Activated CD4-positive, alpha-beta memory T cell treated with anti-CD3 and anti-CD28 coated beads, Interleukin-2, amount 10 ng/mL, durations not matched to agents 7 days and 5 days (primary cell): ENCODE measurements at regions not wholly inside any gene's neighbourhood (a gene's known extent, or its start where the extent isn't known, plus 50 kb on each side); places are given as distances from the start of the nearest gene placed in this dataset.
"Not testable (repeated sequence)": the region's sequence is repeated elsewhere in the genome, so short reads cannot be mapped to it uniquely, and the experiment has no call there.

ENCODE experiments used
- CTCF ChIA-PET: fragments of 350-600 bp; sonication (Branson Sonifier 250); formaldehyde crosslinking; loops from one replicate; lab custom pipeline; 2021; ENCODE audit warnings: antibody characterized with exemption, inconsistent platforms; lab: Charles Lee
- POLR2A ChIA-PET: fragments of 350-600 bp; sonication (Branson Sonifier 250); formaldehyde crosslinking; loops from one replicate; lab custom pipeline; 2021; ENCODE audit warnings: antibody characterized with exemption; lab: Charles Lee
- DNase-seq: peaks from one replicate; pipeline ENCODE4 v3.0.0-alpha.2; 2020
- H3K27ac Mint-ChIP-seq: one replicate; pipeline ENCODE4 v1.8.0; 2021; ENCODE audit warnings: mild to moderate bottlenecking, mixed read lengths
- H3K27me3 Mint-ChIP-seq: one replicate; pipeline ENCODE4 v1.8.0; 2021; ENCODE audit warnings: mixed read lengths
- H3K36me3 Mint-ChIP-seq: one replicate; pipeline ENCODE4 v1.8.0; 2021; ENCODE audit warnings: low read depth, mixed read lengths
- H3K4me1 Mint-ChIP-seq: one replicate; pipeline ENCODE4 v1.8.0; 2021; ENCODE audit warnings: mixed read lengths
- H3K4me3 Mint-ChIP-seq: one replicate; pipeline ENCODE4 v1.8.0; 2021; ENCODE audit warnings: mild to moderate bottlenecking, mixed read lengths
- H3K9me3 Mint-ChIP-seq: one replicate; pipeline ENCODE4 v1.8.0; 2021; ENCODE audit warnings: mixed read lengths

- POLR2A ChIA-PET, result no interaction called here
- Mint-ChIP-seq H3K27me3 (no peaks in the 10 kb centered on the region), H3K9me3 (peaks cover 4% of the 10 kb centered on the region), H3K4me3 (no peak overlapping the region), H3K27ac (no peak overlapping the region), H3K36me3 (no peaks in the 10 kb centered on the region), H3K4me1 (no peaks in the 10 kb centered on the region)
- CTCF ChIA-PET, result no interaction called here
- DNase-seq, result no peak
Measured at GRCh38 chr3:146770301-146770700, 165.2 kb upstream of the PLSCR5 start.

- CTCF ChIA-PET, result no interaction called here
- no peaks in the 10 kb centered on the region for H3K27me3 Mint-ChIP-seq
- no peaks in the 10 kb centered on the region for H3K36me3 Mint-ChIP-seq
- no peak overlapping the region for H3K4me3 Mint-ChIP-seq
- no peaks in the 10 kb centered on the region for H3K4me1 Mint-ChIP-seq
- H3K27ac Mint-ChIP-seq, result no peak overlapping the region
- no peak for DNase-seq
- H3K9me3 Mint-ChIP-seq, result no peaks in the 10 kb centered on the region
- POLR2A ChIA-PET, result no interaction called here
Measured at GRCh38 chr3:146757759-146758158, 152.6 kb upstream of the PLSCR5 start.

GRCh38 chr3:146750196-146750595 is 145.1 kb upstream of the PLSCR5 start:
- no peak for DNase-seq
- ChIA-PET CTCF (no interaction called here), POLR2A (no interaction called here)
- Mint-ChIP-seq H3K27me3 (no peaks in the 10 kb centered on the region), H3K27ac (no peak overlapping the region), H3K9me3 (peaks cover 2% of the 10 kb centered on the region), H3K36me3 (no peaks in the 10 kb centered on the region), H3K4me1 (no peaks in the 10 kb centered on the region), H3K4me3 (no peak overlapping the region)

- Mint-ChIP-seq H3K4me3 (no peak overlapping the region), H3K4me1 (no peaks in the 10 kb centered on the region), H3K27ac (no peak overlapping the region), H3K9me3 (peaks cover 2% of the 10 kb centered on the region), H3K36me3 (no peaks in the 10 kb centered on the region), H3K27me3 (no peaks in the 10 kb centered on the region)
- ChIA-PET CTCF (no interaction called here), POLR2A (no interaction called here)
- DNase-seq, result no peak
Measured at GRCh38 chr3:146747928-146748327, 142.8 kb upstream of the PLSCR5 start.

GRCh38 chr3:146747051-146747450 is 141.9 kb upstream of the PLSCR5 start:
- no peak for DNase-seq
- ChIA-PET POLR2A (no interaction called here), CTCF (no interaction called here)
- Mint-ChIP-seq H3K27me3 (no peaks in the 10 kb centered on the region), H3K9me3 (peaks cover 2% of the 10 kb centered on the region), H3K36me3 (no peaks in the 10 kb centered on the region), H3K27ac (no peak overlapping the region), H3K4me3 (no peak overlapping the region), H3K4me1 (no peaks in the 10 kb centered on the region)

- no peaks in the 10 kb centered on the region for H3K4me1 Mint-ChIP-seq
- H3K27ac Mint-ChIP-seq, result no peak overlapping the region
- no peak overlapping the region for H3K4me3 Mint-ChIP-seq
- no peaks in the 10 kb centered on the region for H3K36me3 Mint-ChIP-seq
- no peak for DNase-seq
- no peaks in the 10 kb centered on the region for H3K27me3 Mint-ChIP-seq
- CTCF ChIA-PET, result no interaction called here
- peaks cover 2% of the 10 kb centered on the region for H3K9me3 Mint-ChIP-seq
- POLR2A ChIA-PET, result no interaction called here
Measured at GRCh38 chr3:146746190-146746589, 141.0 kb upstream of the PLSCR5 start.

DNA sequence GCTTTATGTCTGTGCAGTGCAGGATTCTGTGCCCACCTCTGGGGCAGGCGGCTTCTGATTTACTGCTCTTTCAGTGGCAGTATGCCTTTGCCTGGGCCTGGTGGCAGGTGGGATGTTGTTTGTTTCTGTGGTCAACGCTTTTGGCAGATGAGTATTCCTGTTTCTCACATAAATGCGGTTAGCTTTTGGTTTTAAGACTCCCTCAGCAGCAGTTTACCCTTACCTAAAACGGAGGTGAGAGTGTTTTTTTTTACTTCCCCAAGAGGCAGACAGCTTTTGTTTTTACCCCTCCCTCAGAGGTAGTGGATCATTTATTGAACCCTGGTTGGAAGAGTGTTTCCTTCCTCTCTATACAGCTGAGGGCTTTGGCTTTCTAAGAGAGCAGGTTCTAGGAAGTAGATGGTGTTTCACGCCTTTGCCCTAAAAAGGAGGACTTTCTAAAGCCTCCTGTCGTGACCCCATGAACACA is 134.1 kb upstream of the PLSCR5 start:
- no peaks in the 10 kb centered on the region for H3K36me3 Mint-ChIP-seq
- no peaks in the 10 kb centered on the region for H3K4me1 Mint-ChIP-seq
- CTCF ChIA-PET, result no interaction called here
- DNase-seq, result no peak
- H3K27ac Mint-ChIP-seq, result no peak overlapping the region
- H3K27me3 Mint-ChIP-seq, result no peaks in the 10 kb centered on the region
- H3K4me3 Mint-ChIP-seq, result no peak overlapping the region
- POLR2A ChIA-PET, result no interaction called here
- no peaks in the 10 kb centered on the region for H3K9me3 Mint-ChIP-seq

DNA sequence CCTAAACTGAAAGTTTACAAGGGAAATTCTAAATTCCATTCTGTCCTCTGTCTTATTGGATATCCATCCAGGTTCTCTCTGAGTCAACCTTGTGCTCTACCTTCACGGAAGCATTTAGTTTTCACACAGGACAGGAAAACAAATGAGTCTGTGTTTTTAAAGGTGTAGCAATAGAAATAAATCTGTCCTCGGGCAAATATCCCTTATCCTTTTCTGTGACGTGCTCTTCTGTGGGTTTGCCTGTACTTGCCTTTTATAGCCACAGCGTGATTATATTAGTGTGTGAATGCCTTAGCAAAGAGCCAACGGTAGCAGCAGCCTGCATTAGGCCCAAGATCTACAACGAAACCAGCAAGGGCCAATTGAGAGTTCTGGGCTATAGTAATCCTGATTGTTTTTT is 127.2 kb upstream of the PLSCR5 start:
- H3K27me3 Mint-ChIP-seq, result no peaks in the 10 kb centered on the region
- no peak overlapping the region for H3K4me3 Mint-ChIP-seq
- no peak for DNase-seq
- POLR2A ChIA-PET, result no interaction called here
- no peaks in the 10 kb centered on the region for H3K4me1 Mint-ChIP-seq
- H3K9me3 Mint-ChIP-seq, result peaks cover 6% of the 10 kb centered on the region
- no peak overlapping the region for H3K27ac Mint-ChIP-seq
- CTCF ChIA-PET, result no interaction called here
- H3K36me3 Mint-ChIP-seq, result no peaks in the 10 kb centered on the region

GRCh38 chr3:146715170-146715569 is 110.0 kb upstream of the PLSCR5 start:
- Mint-ChIP-seq H3K4me1 (no peaks in the 10 kb centered on the region), H3K9me3 (no peaks in the 10 kb centered on the region), H3K36me3 (no peaks in the 10 kb centered on the region), H3K27ac (no peak overlapping the region), H3K4me3 (no peak overlapping the region), H3K27me3 (no peaks in the 10 kb centered on the region)
- POLR2A ChIA-PET, result no interaction called here
- CTCF ChIA-PET, result no interaction called here
- DNase-seq, result no peak

DNA sequence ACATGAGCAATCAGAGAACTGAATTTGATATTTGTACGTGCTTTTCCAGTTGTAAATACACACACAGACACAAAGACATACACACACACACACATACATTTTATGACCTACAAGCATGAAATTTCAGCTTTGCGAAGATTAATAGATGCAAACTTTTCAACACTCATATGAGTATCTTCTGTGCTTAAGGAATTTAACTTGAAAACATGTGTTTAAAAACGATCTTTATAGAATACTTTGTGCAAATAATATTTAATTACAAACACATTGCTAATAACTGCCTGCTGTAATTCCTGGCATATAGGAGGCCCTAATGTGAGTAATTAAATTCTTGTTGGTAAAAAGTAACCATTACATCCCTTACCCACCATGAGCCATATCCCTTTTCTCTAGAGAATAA is 107.7 kb upstream of the PLSCR5 start:
- H3K9me3 Mint-ChIP-seq, result no peaks in the 10 kb centered on the region
- no peaks in the 10 kb centered on the region for H3K4me1 Mint-ChIP-seq
- ChIA-PET CTCF (no interaction called here), POLR2A (no interaction called here)
- H3K27ac Mint-ChIP-seq, result no peak overlapping the region
- H3K36me3 Mint-ChIP-seq, result no peaks in the 10 kb centered on the region
- no peaks in the 10 kb centered on the region for H3K27me3 Mint-ChIP-seq
- DNase-seq, result no peak
- no peak overlapping the region for H3K4me3 Mint-ChIP-seq

- no peak overlapping the region for H3K4me3 Mint-ChIP-seq
- no peaks in the 10 kb centered on the region for H3K9me3 Mint-ChIP-seq
Measured at GRCh38 chr3:146709969-146710368, 104.8 kb upstream of the PLSCR5 start.

DNA sequence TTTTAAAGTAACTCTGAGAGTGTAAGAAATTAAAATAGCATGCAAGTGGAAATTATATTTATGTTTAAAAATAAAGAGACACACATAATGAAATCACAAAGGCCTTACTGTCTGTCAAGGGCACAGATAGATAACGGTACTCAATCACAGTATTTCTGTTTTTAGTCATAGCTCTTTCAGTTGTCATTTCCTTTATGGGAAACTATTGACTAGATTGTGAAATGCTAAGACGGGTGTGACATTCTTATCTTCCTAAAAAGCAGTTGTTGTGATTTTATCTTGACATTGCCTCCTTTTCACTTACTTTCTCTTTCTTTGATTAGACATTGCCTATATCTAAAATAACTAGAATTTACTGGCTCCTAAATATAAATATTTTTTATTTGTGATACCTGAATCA is 100.1 kb upstream of the PLSCR5 start:
- no peaks in the 10 kb centered on the region for H3K4me1 Mint-ChIP-seq
- H3K36me3 Mint-ChIP-seq, result no peaks in the 10 kb centered on the region
- POLR2A ChIA-PET, result no interaction called here
- no peaks in the 10 kb centered on the region for H3K9me3 Mint-ChIP-seq
- H3K27me3 Mint-ChIP-seq, result no peaks in the 10 kb centered on the region
- CTCF ChIA-PET, result no interaction called here
- no peak overlapping the region for H3K27ac Mint-ChIP-seq
- no peak overlapping the region for H3K4me3 Mint-ChIP-seq
- DNase-seq, result no peak

More at GRCh38 chr3:146709969-146710368, 104.8 kb upstream of the PLSCR5 start:
- Mint-ChIP-seq H3K36me3 (no peaks in the 10 kb centered on the region), H3K27ac (no peak overlapping the region), H3K27me3 (no peaks in the 10 kb centered on the region), H3K4me1 (no peaks in the 10 kb centered on the region)
- DNase-seq, result no peak
- POLR2A ChIA-PET, result no interaction called here
- CTCF ChIA-PET, result no interaction called here

- DNase-seq, result no peak
- Mint-ChIP-seq H3K9me3 (no peaks in the 10 kb centered on the region), H3K4me3 (no peak overlapping the region), H3K27ac (no peak overlapping the region), H3K27me3 (no peaks in the 10 kb centered on the region), H3K4me1 (no peaks in the 10 kb centered on the region), H3K36me3 (no peaks in the 10 kb centered on the region)
- CTCF ChIA-PET, result no interaction called here
- POLR2A ChIA-PET, result no interaction called here
Measured at GRCh38 chr3:146702237-146702636, 97.1 kb upstream of the PLSCR5 start.

DNA sequence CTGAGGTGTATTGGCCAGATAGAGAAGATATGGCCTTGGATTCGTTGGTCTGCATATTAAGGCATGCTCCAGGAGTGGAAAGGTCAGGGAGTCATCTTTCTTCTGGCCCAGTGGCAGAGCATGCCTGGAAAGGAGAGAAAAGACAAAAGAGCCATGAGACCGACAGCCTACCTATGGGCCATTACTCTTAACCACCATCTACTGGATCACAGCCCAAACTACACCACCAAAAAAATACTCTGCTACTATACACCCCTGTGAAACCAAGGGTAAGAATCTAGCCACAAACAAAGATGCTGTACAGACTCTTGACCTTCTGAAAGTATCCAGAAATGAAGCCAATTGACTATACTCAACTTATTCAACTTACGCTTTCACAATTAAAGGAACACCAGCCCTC is 96.1 kb upstream of the PLSCR5 start:
- ChIA-PET POLR2A (no interaction called here), CTCF (no interaction called here)
- H3K36me3 Mint-ChIP-seq, result no peaks in the 10 kb centered on the region
- H3K9me3 Mint-ChIP-seq, result no peaks in the 10 kb centered on the region
- no peak overlapping the region for H3K4me3 Mint-ChIP-seq
- no peaks in the 10 kb centered on the region for H3K27me3 Mint-ChIP-seq
- no peak overlapping the region for H3K27ac Mint-ChIP-seq
- no peaks in the 10 kb centered on the region for H3K4me1 Mint-ChIP-seq
- DNase-seq, result no peak

GRCh38 chr3:146700025-146700424 is 94.9 kb upstream of the PLSCR5 start:
- CTCF ChIA-PET, POLR2A ChIA-PET, DNase-seq, H3K27ac Mint-ChIP-seq, H3K4me1 Mint-ChIP-seq, H3K4me3 Mint-ChIP-seq, H3K27me3 Mint-ChIP-seq, H3K36me3 Mint-ChIP-seq, H3K9me3 Mint-ChIP-seq: not testable (repeated sequence)
